GM18498 (cell line): ENCODE measurements at regions not wholly inside any gene's neighbourhood (a gene's known extent, or its start where the extent isn't known, plus 50 kb on each side); places are given as distances from the start of the nearest gene placed in this dataset.
A peak's percentile ranks its signal among the peaks of the same experiment; 100 is the strongest.
"Not testable (repeated sequence)": the region's sequence is repeated elsewhere in the genome, so short reads cannot be mapped to it uniquely, and the experiment has no call there.

Source experiments
- ATAC-seq: cut with Tn5 transposase; IDR thresholded peaks from one replicate; pipeline ENCODE4 v1.9.1; 2021; ENCODE audit warnings: mild to moderate bottlenecking, moderate library complexity; ENCODE audit not compliant: unreplicated experiment

GRCh38 chr12:28059668-28060067, 87.1 kb upstream of the PTHLH start:
- ATAC-seq = no peak

- no peak for ATAC-seq
Measured at GRCh38 chr12:28060871-28061270, 88.3 kb upstream of the PTHLH start.

- ATAC-seq = no peak
Measured at GRCh38 chr12:28063355-28063880, 90.9 kb upstream of the PTHLH start.

GRCh38 chr12:28065374-28065773, 92.8 kb upstream of the PTHLH start:
- ATAC-seq = no peak

- ATAC-seq = no peak
Measured at GRCh38 chr12:28065889-28066630, 93.5 kb upstream of the PTHLH start.

- ATAC-seq = no peak
Measured at GRCh38 chr12:28066879-28067278, 94.3 kb upstream of the PTHLH start.

- ATAC-seq = no peak
Measured at GRCh38 chr12:28068467-28068866, 95.9 kb upstream of the PTHLH start.

GRCh38 chr12:28079539-28079938, 107.0 kb upstream of the PTHLH start:
- no peak for ATAC-seq

- ATAC-seq = no peak
Measured at GRCh38 chr12:28082096-28082495, 108.2 kb upstream of the CCDC91 start.

GRCh38 chr12:28083840-28084678, 106.2 kb upstream of the CCDC91 start:
- no peak for ATAC-seq

- ATAC-seq = peak; percentile 81
Measured at GRCh38 chr12:28086521-28087155, 103.6 kb upstream of the CCDC91 start.

GRCh38 chr12:28088566-28089272, 101.5 kb upstream of the CCDC91 start:
- no peak for ATAC-seq

GRCh38 chr12:28089338-28089737, 100.9 kb upstream of the CCDC91 start:
- ATAC-seq = no peak

- ATAC-seq = no peak
Measured at GRCh38 chr12:28090835-28091234, 99.4 kb upstream of the CCDC91 start.

- ATAC-seq = no peak
Measured at GRCh38 chr12:28092396-28092795, 97.9 kb upstream of the CCDC91 start.

GRCh38 chr12:28096649-28097048, 93.6 kb upstream of the CCDC91 start:
- ATAC-seq = no peak

GRCh38 chr12:28097221-28097620, 93.0 kb upstream of the CCDC91 start:
- ATAC-seq = no peak

GRCh38 chr12:28099245-28099644, 91.0 kb upstream of the CCDC91 start:
- not testable (repeated sequence) for ATAC-seq

GRCh38 chr12:28099871-28100270, 90.4 kb upstream of the CCDC91 start:
- ATAC-seq = no peak

GRCh38 chr12:28100717-28101116, 89.5 kb upstream of the CCDC91 start:
- ATAC-seq = no peak

- ATAC-seq = no peak
Measured at GRCh38 chr12:28104316-28104715, 85.9 kb upstream of the CCDC91 start.
